Esophagus muscularis mucosa (tissue), 3 donors: ENCODE measurements at regions not wholly inside any gene's neighbourhood (a gene's known extent, or its start where the extent isn't known, plus 50 kb on each side); places are given as distances from the start of the nearest gene placed in this dataset.

Source experiments
- POLR2A ChIP-seq: fragments of 450-650 bp; IDR thresholded peaks from one replicate; pipeline ENCODE4 v1.6.1; 2017; ENCODE audit warnings: antibody characterized with exemption, moderate library complexity, mild to moderate bottlenecking, low read depth
- POLR2AphosphoS5 ChIP-seq, 2 donors: sonication (generic); formaldehyde crosslinking; IDR thresholded peaks; one replicate each; pipeline ENCODE4 v1.6.1; 2017; ENCODE audit warnings: antibody characterized with exemption in 2 of 2
- TF ChIP-seq, protein P1 (sequence below), 3 experiments: fragments of 200-600 bp in 2 of 3; fragments of 450-650 bp in 1 of 3; sonication (generic) in 2 of 3; IDR thresholded peaks; one replicate each; pipeline ENCODE4 v1.5.1; 2017 to 2019; ENCODE audit warnings: antibody characterized with exemption in 3 of 3, mild to moderate bottlenecking in 2 of 3, moderate library complexity in 1 of 3

- no peak for TF ChIP-seq POLR2A
- TF ChIP-seq, protein P1, sequence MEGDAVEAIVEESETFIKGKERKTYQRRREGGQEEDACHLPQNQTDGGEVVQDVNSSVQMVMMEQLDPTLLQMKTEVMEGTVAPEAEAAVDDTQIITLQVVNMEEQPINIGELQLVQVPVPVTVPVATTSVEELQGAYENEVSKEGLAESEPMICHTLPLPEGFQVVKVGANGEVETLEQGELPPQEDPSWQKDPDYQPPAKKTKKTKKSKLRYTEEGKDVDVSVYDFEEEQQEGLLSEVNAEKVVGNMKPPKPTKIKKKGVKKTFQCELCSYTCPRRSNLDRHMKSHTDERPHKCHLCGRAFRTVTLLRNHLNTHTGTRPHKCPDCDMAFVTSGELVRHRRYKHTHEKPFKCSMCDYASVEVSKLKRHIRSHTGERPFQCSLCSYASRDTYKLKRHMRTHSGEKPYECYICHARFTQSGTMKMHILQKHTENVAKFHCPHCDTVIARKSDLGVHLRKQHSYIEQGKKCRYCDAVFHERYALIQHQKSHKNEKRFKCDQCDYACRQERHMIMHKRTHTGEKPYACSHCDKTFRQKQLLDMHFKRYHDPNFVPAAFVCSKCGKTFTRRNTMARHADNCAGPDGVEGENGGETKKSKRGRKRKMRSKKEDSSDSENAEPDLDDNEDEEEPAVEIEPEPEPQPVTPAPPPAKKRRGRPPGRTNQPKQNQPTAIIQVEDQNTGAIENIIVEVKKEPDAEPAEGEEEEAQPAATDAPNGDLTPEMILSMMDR (IDR thresholded peaks at IDR 0.05) = no peak
- TF ChIP-seq POLR2AphosphoS5 (IDR thresholded peaks at IDR 0.05) = no peak
Observed at GRCh38 chr18:46311491-46311890, 207.3 kb downstream of the HAUS1 start.
